ENCODE measurements at regions not wholly inside any gene's neighbourhood (a gene's known extent, or its start where the extent isn't known, plus 50 kb on each side); places are given as distances from the start of the nearest gene placed in this dataset.
"Not testable (repeated sequence)": the region's sequence is repeated elsewhere in the genome, so short reads cannot be mapped to it uniquely, and the experiment has no call there.

- DNase-seq: not testable (repeated sequence)
These were observed 448.3 kb downstream of the COL11A1 start for GRCh38 chr1:102659876-102660483.

DNA sequence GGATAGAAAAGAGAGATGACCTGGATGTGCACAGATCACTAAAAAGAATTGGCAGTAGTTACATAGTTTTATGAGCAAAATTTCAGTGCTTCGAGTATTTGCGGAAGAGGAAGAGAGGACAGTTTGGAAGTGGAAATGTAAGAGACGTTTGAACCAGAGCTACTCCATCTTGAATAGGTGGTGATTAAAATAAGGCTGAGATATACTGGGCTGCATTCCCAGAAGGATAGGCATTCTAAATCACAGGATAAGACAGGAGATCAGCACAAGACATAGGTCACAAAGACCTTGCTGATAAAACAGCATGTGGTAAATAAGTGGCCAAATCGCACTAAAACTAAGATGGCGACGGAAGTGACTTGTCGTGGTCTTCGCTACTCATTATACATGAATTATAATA lies 453.3 kb downstream of the COL11A1 start:
- DNase-seq: no peak

DNA sequence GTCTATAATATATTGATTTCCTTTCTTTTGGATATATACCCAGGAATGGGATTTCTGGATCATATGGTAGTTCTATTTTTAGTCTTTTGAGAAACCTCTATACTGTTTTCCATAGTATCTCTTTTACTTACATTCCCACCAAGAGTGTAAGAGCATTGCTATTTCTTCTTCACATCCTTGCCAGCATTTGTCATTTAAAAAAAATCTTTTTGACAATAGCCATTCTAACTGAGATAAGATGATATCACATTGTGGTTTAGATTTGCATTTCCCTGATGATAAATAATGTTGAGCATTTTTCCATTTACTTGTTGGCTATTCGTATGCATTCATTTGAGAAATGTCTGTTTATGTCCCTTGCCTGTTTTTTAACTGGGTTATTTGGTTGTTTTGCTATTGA lies 467.4 kb downstream of the COL11A1 start:
- no peak for DNase-seq

DNA sequence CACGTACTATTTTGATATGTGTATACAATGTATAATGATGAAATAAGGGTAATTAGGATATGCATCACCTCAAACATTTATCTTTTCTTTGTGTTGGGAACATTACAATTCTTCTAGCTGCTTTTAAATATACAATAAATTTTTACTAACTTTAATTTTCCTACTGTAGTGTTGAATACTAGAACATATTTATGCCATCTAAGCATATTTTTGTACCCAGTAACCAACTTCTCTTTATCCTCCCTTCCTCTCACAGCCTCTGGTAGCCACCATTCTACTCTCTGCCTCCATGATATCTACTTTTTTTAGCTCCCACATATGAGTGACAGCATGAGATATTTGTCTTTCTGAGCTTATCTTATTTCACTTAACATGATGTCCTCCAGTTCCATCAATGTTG lies 468.0 kb downstream of the COL11A1 start:
- no peak for DNase-seq

DNA sequence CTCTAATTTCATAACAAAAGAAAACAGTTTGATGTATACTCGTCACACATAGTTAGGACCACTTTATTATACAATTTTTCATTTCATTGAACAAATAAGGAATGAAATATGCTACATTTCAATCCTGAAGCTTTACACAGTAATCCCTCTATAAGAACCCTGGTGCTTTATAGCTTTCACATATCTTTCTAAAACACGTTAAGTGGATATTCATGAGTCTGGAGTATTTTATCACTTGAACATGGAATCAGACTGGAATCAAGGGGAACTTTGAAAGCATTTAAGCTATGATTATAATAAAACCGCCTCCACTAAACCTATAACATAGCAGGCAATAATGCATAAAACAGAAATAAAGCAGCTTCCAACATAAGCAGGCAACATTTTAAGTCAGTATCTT lies 476.6 kb downstream of the COL11A1 start:
- no peak for DNase-seq

GRCh38 chr1:102630041-102630440 lies 478.3 kb downstream of the COL11A1 start:
- no peak for DNase-seq

DNA sequence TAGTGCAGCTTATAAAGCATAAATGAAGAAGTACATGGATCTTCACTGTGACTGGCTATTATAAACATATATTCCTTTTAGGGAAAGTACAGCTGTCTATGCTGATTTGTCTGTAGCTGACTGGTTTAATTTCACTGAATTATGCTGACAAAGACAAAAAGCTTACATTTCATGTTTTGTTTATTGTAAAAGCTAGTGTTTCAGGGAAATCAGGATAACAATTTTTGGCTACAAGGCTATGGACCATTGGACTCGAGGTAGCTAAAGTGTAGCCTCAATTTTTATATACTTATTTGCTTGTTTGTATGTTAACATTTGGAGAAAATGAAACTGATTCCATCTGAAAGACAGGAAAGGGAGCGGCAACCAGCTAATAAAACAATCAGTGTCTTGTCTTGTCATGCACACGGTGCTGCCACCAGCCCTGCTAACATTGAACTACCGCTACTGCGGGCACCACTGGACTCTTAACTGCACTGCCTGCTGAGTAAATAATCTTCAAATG lies 480.2 kb downstream of the COL11A1 start:
- DNase-seq: peak in 2 of 3 experiments; percentile 49 to 85

- DNase-seq: no peak
These were observed 481.2 kb downstream of the COL11A1 start for GRCh38 chr1:102627145-102627544.

DNA sequence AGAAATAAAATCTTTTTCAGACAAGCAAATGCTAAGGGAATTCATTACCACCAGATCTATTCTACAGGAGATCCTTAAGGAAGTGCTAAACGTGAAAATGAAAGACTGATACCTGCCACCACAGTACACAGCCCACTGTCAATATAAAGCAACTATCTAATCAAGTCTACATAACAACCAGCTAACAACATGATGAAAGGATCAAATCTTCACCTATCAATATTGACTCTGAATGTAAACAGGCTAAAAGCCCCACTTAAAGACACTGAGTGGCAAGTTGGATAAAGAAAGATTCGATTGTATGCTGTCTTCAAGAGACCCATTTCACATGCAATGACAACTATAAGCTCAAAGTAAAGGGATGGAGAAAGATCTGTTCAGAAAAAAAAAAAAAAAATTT lies 492.4 kb downstream of the COL11A1 start:
- no peak for DNase-seq

DNA sequence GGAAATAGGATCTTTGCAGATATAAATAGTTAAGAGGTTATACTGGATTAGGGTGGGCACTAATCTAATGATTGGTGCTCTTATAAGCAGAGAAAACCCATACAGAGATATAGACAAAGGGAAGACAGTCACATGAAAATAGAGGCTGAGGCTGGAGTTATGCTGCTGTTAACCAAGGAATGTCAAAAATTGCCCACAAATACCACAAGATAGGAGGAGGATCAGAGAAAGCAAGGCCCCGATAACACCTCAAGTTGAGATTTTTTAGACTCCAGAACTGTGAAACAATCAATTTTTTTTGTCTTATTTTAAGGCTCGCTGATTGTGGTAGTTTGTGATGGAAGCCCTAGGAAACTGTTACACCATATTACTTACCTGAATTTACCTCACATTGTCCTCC lies 513.2 kb downstream of the COL11A1 start:
- DNase-seq: no peak

GRCh38 chr1:102593276-102593675 lies 515.0 kb downstream of the COL11A1 start:
- no peak for DNase-seq

- no peak for DNase-seq
These were observed 519.8 kb downstream of the COL11A1 start for GRCh38 chr1:102588536-102588935.

DNA sequence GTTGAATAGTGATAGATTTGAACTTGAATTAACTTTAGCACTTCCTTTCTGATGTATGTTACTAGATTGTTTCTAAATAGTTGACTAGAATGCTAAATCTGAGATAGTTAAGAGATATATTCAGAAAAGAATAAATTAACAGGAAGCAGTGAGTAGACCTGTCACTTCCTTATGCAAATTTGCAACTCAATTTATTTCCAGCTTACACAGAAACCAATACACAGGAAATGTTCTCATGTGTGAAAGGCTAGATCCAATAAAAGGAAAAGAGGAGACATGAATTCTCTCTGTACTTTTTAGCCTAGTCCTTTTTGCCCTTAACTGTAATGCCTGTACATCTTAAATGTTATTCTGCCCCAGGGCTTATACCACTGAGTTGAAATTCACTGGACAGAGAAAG lies 522.3 kb downstream of the COL11A1 start:
- no peak for DNase-seq

- DNase-seq: no peak
These were observed 527.5 kb downstream of the COL11A1 start for GRCh38 chr1:102580806-102581205.

DNA sequence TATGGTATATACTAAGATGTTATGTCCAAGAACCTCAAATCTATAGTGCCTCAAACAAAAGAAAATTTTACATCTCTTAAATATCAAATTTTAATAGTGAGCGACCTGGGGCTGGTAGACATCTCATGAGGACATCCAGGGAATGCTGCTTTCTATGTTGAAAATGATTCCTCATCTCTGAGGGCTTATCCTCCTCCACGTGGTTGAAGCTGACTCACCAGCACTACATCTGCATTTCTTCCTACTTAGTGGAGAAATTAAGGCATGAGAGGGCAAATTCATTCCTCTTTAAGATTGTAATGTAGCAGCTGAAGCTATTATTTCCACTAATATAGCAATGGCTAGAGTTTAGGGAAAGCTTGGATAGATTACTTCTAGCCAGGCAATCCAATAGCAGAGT lies 529.5 kb downstream of the COL11A1 start:
- no peak for DNase-seq

GRCh38 chr1:102572637-102573036 lies 535.7 kb downstream of the COL11A1 start:
- no peak for DNase-seq

DNA sequence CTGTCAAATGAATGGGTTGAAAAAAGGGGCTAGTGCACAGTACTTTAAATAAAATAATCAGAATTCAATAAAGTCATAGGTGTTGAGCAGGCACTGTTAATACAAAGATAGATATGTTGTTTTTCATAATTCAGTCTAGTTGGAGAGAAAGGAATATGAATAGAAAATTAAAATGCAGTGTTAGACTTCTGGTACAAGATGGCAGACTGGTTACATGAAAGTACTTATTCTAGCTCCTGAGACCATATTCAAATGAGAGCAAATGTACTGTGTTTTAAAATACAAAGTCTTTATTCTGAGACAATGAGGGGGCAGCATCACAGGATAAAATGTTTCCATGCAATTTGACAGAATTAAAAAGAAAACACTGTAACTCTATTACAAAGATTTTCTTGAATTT lies 542.1 kb downstream of the COL11A1 start:
- no peak for DNase-seq

- no peak for DNase-seq
These were observed 545.9 kb downstream of the COL11A1 start for GRCh38 chr1:102562380-102562779.

GRCh38 chr1:102550729-102551384 lies 554.1 kb upstream of the OLFM3 start:
- peak in 2 of 3 experiments; percentile 5 to 19 for DNase-seq

- no peak for DNase-seq
These were observed 549.5 kb upstream of the OLFM3 start for GRCh38 chr1:102546251-102546650.

DNA sequence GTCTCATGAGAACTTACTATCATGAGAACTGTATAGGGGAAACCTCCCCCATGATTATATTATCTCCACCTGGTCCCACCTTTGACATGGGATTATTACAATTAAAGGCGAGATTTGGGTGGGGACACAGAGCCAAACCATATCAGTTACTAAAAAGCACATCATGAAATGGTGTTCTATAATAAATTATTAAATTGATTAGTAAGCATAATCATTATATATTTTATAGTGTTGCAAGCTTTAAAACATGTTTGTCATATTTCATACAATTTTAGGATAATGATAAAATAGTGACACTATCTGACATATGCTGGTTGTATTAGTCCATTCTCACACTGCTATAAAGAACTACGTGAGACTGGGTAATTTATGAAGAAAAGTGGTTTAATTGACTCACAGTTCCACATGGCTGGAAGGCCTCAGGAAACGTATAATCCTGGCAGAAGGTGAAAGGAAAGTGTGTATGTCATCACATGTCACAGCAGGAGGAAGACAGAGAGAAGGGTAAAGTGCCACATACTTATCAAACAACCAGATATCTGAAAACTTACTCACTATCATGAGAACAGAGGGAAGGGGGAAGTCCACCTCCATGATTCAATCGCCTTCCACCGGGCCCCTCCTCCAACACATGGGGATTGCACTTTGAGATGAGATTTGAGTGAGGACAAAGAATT lies 539.2 kb upstream of the OLFM3 start:
- no peak for DNase-seq

- no peak for DNase-seq
These were observed 534.3 kb upstream of the OLFM3 start for GRCh38 chr1:102531036-102531435.

- DNase-seq: no peak
These were observed 532.7 kb upstream of the OLFM3 start for GRCh38 chr1:102529446-102529845.

DNA sequence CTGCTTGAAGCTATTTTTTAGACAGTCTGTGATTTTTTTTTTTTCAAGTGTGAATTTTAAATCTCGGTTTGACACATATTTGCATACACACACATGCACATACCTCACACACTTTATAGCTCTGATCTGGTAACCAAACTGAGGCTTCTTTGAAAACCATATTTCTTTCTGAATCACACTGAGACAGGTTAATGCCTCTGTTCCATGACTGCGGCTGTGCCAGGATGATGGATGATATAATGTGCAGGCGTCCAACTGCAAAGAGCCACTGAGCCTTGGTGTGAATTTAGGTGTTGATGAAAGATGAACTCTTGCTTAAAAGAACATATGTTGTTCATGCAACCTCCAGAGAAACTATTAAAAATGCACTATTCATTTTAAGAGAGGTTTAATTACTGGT lies 504.0 kb upstream of the OLFM3 start:
- DNase-seq: peak in 2 of 3 experiments; percentile 37 to 82

All from NCI-H1417 (cell line).